ENCODE measurements at regions not wholly inside any gene's neighbourhood (a gene's known extent, or its start where the extent isn't known, plus 50 kb on each side); places are given as distances from the start of the nearest gene placed in this dataset.
A peak's percentile ranks its signal among the peaks of the same experiment; 100 is the strongest.

DNA sequence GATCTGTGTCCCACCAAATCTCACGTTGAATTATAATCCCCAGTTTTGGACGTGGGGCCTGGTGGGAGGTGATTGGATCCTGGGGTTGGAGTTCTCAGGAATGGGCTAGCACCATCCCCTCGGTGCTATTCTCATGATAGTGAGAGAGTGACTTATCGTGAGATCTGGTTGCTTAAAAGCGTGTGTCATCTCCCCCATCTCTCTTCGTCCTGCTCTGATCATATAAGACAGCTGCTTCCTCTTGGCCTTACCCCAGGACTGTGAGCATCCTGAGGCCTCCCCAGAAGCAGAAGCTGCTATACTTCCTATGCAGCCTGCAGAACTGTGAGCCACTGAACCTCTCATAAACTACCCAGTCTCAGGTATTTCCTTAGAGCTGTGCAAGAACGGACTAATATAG lies 163.7 kb upstream of the NDUFV2 start (continued):
- TF ChIP-seq, protein P1, sequence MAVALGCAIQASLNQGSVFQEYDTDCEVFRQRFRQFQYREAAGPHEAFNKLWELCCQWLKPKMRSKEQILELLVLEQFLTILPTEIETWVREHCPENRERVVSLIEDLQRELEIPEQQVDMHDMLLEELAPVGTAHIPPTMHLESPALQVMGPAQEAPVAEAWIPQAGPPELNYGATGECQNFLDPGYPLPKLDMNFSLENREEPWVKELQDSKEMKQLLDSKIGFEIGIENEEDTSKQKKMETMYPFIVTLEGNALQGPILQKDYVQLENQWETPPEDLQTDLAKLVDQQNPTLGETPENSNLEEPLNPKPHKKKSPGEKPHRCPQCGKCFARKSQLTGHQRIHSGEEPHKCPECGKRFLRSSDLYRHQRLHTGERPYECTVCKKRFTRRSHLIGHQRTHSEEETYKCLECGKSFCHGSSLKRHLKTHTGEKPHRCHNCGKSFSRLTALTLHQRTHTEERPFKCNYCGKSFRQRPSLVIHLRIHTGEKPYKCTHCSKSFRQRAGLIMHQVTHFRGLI (CRISPR knock-in tag; IDR thresholded peaks at IDR 0.05): no peak
- TF ChIP-seq SMARCB1 (IDR thresholded peaks at IDR 0.05; ENCODE audit: insufficient read length, low read depth): no peak
- TF ChIP-seq NFXL1 (CRISPR knock-in tag; IDR thresholded peaks at IDR 0.05): no peak
- TF ChIP-seq CTBP1 (IDR thresholded peaks at IDR 0.05; ENCODE audit: borderline replicate concordance): peak; percentile 91
- TF ChIP-seq DDX20 (tag; IDR thresholded peaks at IDR 0.05; ENCODE audit: low read depth): no peak
- 0 out of 4 replicates have a peak, but pooled peaks of 1 of the 2 experiments have one; percentile 13 for TF ChIP-seq TRIM24 (IDR thresholded peaks at IDR 0.05)
- peak in 1 of 2 experiments; percentile 84; a peak in 2 of 4 replicates for TF ChIP-seq RCOR1 (IDR thresholded peaks at IDR 0.05; ENCODE audit: borderline replicate concordance in 1 of 2, low read depth in 2 of 2, low read length in 2 of 2)
- TF ChIP-seq MCM5 (IDR thresholded peaks at IDR 0.05; ENCODE audit: low read depth): no peak
- TF ChIP-seq, protein P2, sequence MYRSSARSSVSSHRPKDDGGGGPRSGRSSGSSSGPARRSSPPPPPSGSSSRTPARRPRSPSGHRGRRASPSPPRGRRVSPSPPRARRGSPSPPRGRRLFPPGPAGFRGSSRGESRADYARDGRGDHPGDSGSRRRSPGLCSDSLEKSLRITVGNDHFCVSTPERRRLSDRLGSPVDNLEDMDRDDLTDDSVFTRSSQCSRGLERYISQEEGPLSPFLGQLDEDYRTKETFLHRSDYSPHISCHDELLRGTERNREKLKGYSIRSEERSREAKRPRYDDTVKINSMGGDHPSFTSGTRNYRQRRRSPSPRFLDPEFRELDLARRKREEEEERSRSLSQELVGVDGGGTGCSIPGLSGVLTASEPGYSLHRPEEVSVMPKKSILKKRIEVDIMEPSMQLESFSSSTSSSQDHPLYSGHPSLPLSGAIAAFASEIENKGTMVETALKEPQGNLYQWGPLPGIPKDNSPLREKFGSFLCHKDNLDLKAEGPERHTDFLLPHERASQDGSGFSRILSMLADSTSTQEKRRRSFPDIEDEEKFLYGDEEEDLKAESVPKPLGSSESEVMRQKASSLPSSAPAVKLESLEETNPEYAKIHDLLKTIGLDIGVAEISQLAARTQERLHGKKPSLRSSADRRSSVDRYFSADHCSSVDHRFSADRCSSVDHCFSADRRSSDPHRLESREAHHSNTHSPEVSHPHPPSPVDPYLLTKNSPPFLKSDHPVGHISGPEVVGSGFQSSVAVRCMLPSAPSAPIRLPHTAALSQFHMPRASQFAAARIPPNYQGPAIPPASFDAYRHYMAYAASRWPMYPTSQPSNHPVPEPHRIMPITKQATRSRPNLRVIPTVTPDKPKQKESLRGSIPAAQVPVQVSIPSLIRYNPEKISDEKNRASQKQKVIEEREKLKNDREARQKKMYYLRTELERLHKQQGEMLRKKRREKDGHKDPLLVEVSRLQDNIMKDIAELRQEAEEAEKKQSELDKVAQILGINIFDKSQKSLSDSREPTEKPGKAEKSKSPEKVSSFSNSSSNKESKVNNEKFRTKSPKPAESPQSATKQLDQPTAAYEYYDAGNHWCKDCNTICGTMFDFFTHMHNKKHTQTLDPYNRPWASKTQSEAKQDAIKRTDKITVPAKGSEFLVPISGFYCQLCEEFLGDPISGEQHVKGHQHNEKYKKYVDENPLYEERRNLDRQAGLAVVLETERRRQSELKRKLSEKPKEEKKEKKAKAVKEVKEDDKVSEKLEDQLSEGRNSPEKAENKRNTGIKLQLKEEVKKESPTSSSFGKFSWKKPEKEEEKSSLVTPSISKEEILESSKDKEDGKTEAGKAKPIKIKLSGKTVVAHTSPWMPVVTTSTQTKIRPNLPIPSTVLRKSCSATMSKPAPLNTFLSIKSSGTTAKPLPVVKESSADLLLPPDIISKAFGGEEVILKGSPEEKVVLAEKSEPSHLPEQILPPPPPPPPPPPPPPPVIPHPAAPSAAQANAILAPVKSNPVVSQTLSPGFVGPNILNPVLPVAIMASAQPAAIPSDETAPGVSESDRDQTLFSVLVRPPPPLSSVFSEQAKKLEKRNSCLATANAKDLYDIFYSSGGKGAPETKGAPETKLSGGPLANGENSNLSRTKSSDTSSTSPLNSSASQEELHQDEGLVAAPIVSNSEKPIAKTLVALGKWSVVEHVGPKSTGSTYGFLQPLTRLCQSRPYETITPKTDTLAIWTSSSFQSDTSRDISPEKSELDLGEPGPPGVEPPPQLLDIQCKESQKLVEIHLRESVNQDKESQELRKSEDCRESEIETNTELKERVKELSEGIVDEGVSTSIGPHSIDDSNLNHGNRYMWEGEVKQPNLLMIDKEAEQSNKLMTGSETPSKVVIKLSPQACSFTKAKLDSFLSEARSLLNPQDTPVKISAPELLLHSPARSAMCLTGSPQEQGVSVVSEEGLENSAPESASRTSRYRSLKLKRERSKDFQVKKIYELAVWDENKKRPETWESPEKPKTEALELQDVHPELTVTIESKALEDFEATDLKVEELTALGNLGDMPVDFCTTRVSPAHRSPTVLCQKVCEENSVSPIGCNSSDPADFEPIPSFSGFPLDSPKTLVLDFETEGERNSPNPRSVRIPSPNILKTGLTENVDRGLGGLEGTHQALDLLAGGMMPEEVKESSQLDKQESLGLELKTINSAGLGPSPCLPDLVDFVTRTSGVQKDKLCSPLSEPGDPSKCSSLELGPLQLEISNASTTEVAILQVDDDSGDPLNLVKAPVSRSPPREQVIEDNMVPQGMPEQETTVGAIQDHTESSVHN (IDR thresholded peaks at IDR 0.05; ENCODE audit: borderline replicate concordance in 1 of 2, low read depth in 1 of 2): no peak
- TF ChIP-seq PHF20 (IDR thresholded peaks at IDR 0.05; ENCODE audit: partially characterized antibody): no peak
- TF ChIP-seq, protein P3, sequence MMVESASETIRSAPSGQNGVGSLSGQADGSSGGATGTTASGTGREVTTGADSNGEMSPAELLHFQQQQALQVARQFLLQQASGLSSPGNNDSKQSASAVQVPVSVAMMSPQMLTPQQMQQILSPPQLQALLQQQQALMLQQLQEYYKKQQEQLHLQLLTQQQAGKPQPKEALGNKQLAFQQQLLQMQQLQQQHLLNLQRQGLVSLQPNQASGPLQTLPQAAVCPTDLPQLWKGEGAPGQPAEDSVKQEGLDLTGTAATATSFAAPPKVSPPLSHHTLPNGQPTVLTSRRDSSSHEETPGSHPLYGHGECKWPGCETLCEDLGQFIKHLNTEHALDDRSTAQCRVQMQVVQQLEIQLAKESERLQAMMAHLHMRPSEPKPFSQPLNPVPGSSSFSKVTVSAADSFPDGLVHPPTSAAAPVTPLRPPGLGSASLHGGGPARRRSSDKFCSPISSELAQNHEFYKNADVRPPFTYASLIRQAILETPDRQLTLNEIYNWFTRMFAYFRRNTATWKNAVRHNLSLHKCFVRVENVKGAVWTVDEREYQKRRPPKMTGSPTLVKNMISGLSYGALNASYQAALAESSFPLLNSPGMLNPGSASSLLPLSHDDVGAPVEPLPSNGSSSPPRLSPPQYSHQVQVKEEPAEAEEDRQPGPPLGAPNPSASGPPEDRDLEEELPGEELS (CRISPR knock-in tag; IDR thresholded peaks at IDR 0.05; ENCODE audit: borderline replicate concordance): no peak
- no peak for TF ChIP-seq MEIS2 (IDR thresholded peaks at IDR 0.05; ENCODE audit: partially characterized antibody)
- TF ChIP-seq LCOR (CRISPR knock-in tag; IDR thresholded peaks at IDR 0.05): no peak
- TF ChIP-seq BCL6 (CRISPR knock-in tag; IDR thresholded peaks at IDR 0.05): no peak
- TF ChIP-seq, protein P4, sequence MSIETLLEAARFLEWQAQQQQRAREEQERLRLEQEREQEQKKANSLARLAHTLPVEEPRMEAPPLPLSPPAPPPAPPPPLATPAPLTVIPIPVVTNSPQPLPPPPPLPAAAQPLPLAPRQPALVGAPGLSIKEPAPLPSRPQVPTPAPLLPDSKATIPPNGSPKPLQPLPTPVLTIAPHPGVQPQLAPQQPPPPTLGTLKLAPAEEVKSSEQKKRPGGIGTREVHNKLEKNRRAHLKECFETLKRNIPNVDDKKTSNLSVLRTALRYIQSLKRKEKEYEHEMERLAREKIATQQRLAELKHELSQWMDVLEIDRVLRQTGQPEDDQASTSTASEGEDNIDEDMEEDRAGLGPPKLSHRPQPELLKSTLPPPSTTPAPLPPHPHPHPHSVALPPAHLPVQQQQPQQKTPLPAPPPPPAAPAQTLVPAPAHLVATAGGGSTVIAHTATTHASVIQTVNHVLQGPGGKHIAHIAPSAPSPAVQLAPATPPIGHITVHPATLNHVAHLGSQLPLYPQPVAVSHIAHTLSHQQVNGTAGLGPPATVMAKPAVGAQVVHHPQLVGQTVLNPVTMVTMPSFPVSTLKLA (conservative IDR thresholded peaks at IDR 0.05): no peak
- TF ChIP-seq ZNF830 (CRISPR knock-in tag; IDR thresholded peaks at IDR 0.05): no peak

Measured in K562 (cell line).